Small intestine (tissue), 7 donors: ENCODE measurements at regions not wholly inside any gene's neighbourhood (a gene's known extent, or its start where the extent isn't known, plus 50 kb on each side); places are given as distances from the start of the nearest gene placed in this dataset.

Experiments used
- DNase-seq, 2 donors: peaks; one replicate each; pipeline versions ENCODE4 v3.0.0 to v3.0.0-alpha.2; 2013
- FAIRE-seq: peaks from 2 replicates; lab custom pipeline; 2012; peaks lifted over from hg19 to GRCh38; lab: Jason Lieb, UNC
- H3K27ac ChIP-seq, 3 donors: one replicate each; pipeline ENCODE4 v1.5.1; 2013; ENCODE audit warnings: low read length in 2 of 3, mild to moderate bottlenecking in 2 of 3, control low read depth in 1 of 3, inconsistent platforms in 1 of 3, low read depth in 1 of 3, moderate library complexity in 1 of 3
- H3K27me3 ChIP-seq, 3 donors: one replicate each; pipeline ENCODE4 v1.6.1; 2013; ENCODE audit warnings: low read length in 3 of 3, inconsistent platforms in 1 of 3; ENCODE audit not compliant: control insufficient read depth in 3 of 3, insufficient read depth in 3 of 3
- H3K36me3 ChIP-seq, 3 donors: one replicate each; pipeline ENCODE4 v1.6.1; 2013; ENCODE audit warnings: low read length in 3 of 3, inconsistent platforms in 1 of 3, low read depth in 1 of 3, mild to moderate bottlenecking in 1 of 3, moderate library complexity in 1 of 3; ENCODE audit not compliant: control insufficient read depth in 3 of 3, insufficient read depth in 2 of 3
- H3K4me1 ChIP-seq, 3 donors: one replicate each; pipeline ENCODE4 v1.6.1; 2013; ENCODE audit warnings: low read length in 2 of 3, inconsistent platforms in 1 of 3, low read depth in 1 of 3, mild to moderate bottlenecking in 1 of 3, moderate library complexity in 1 of 3; ENCODE audit not compliant: control insufficient read depth in 3 of 3, insufficient read depth in 2 of 3
- H3K4me3 ChIP-seq, 3 donors: one replicate each; pipeline ENCODE4 v1.5.1; 2013; ENCODE audit warnings: low read length in 3 of 3, control low read depth in 1 of 3, inconsistent platforms in 1 of 3, low read depth in 1 of 3, mild to moderate bottlenecking in 1 of 3, moderate library complexity in 1 of 3
- H3K9me3 ChIP-seq, 2 donors: one replicate each; pipeline ENCODE4 v1.6.1; 2013; ENCODE audit warnings: low read depth in 1 of 2, low read length in 1 of 2; ENCODE audit not compliant: control insufficient read depth in 2 of 2, insufficient read depth in 1 of 2
- WGBS, 3 donors: extraction: QIAGEN DNeasy Blood & Tissue Kit; methylation state at CpG; one replicate each; pipeline ENCODE4 v1.1.7; 2013; 5-methylcytosine and 5-hydroxymethylcytosine counted together
- donor health status: healthy with polysubstance abuse.
- donor health status: control.
- donor health status: control.
- donor health status: Bipolar disorder and iron deficiency.
- donor health status: healthy.

- H3K9me3 ChIP-seq, result no peaks in the 10 kb centered on the region
- FAIRE-seq (no peak), DNase-seq (no peak)
- H3K36me3 ChIP-seq, result no peaks in the 10 kb centered on the region
- no peak overlapping the region for H3K4me3 ChIP-seq
- H3K27me3 ChIP-seq, result no peaks in the 10 kb centered on the region
- H3K27ac ChIP-seq, result no peak overlapping the region
- 91 to 94% (median 92%) methylated on average over 2 of the region's 2 CpGs for WGBS, 3 donors
- no peaks in the 10 kb centered on the region for H3K4me1 ChIP-seq
These were observed 213.4 kb upstream of the EOMES start for GRCh38 chr3:27935492-27935891.

GRCh38 chr3:27939521-27939920 lies 217.4 kb upstream of the EOMES start:
- no peaks in the 10 kb centered on the region for H3K4me1 ChIP-seq
- DNase-seq (no peak), FAIRE-seq (no peak)
- no peaks in the 10 kb centered on the region for H3K9me3 ChIP-seq
- no peak overlapping the region for H3K4me3 ChIP-seq
- H3K27me3 ChIP-seq, result no peaks in the 10 kb centered on the region
- no peak overlapping the region for H3K27ac ChIP-seq
- H3K36me3 ChIP-seq, result no peaks in the 10 kb centered on the region

- 60 to 76% (median 72%) methylated on average over 5 of the region's 5 CpGs for WGBS, 3 donors
- FAIRE-seq (no peak), DNase-seq (no peak)
These were observed 217.8 kb upstream of the EOMES start for GRCh38 chr3:27939940-27940339.

GRCh38 chr3:27943106-27943505 lies 221.0 kb upstream of the EOMES start:
- no peak for FAIRE-seq
- Histone ChIP-seq H3K27ac (no peak overlapping the region), H3K4me3 (no peak overlapping the region), H3K4me1 (no peaks in the 10 kb centered on the region), H3K9me3 (no peaks in the 10 kb centered on the region), H3K36me3 (no peaks in the 10 kb centered on the region), H3K27me3 (no peaks in the 10 kb centered on the region)
- 7 to 13% (median 8%) methylated on average over 3 of the region's 3 CpGs for WGBS, 3 donors
- DNase-seq, result peak; percentile 2 to 3

More at GRCh38 chr3:27939940-27940339, 217.8 kb upstream of the EOMES start:
- Histone ChIP-seq H3K27me3 (no peaks in the 10 kb centered on the region), H3K4me1 (no peaks in the 10 kb centered on the region), H3K4me3 (no peak overlapping the region), H3K27ac (no peak overlapping the region), H3K9me3 (no peaks in the 10 kb centered on the region), H3K36me3 (no peaks in the 10 kb centered on the region)

GRCh38 chr3:27945229-27945628 lies 223.1 kb upstream of the EOMES start:
- Histone ChIP-seq H3K9me3 (no peaks in the 10 kb centered on the region), H3K27ac (no peak overlapping the region), H3K4me3 (no peak overlapping the region), H3K27me3 (no peaks in the 10 kb centered on the region), H3K4me1 (no peaks in the 10 kb centered on the region), H3K36me3 (no peaks in the 10 kb centered on the region)
- 88 to 89% (median 89%) methylated on average over 4 of the region's 4 CpGs for WGBS, 3 donors
- FAIRE-seq, result no peak
- DNase-seq, result no peak

- WGBS, 3 donors, result 25 to 62% (median 31%) methylated on average over 2 of the region's 2 CpGs
- peak; percentile 39 for FAIRE-seq
These were observed 238.0 kb upstream of the EOMES start for GRCh38 chr3:27960133-27960532.

GRCh38 chr3:27963519-27963918 lies 241.4 kb upstream of the EOMES start:
- Histone ChIP-seq H3K27ac (no peak overlapping the region), H3K36me3 (no peaks in the 10 kb centered on the region), H3K4me3 (no peak overlapping the region), H3K27me3 (no peaks in the 10 kb centered on the region), H3K9me3 (no peaks in the 10 kb centered on the region), H3K4me1 (no peaks in the 10 kb centered on the region)
- FAIRE-seq (no peak), DNase-seq (no peak)
- 85 to 92% (median 86%) methylated on average over 3 of the region's 3 CpGs for WGBS, 3 donors

More at GRCh38 chr3:27960133-27960532, 238.0 kb upstream of the EOMES start:
- Histone ChIP-seq H3K4me1 (no peaks in the 10 kb centered on the region), H3K36me3 (no peaks in the 10 kb centered on the region), H3K27me3 (no peaks in the 10 kb centered on the region), H3K9me3 (no peaks in the 10 kb centered on the region), H3K4me3 (no peak overlapping the region), H3K27ac (no peak overlapping the region)
- peak in 1 of 2 donors; percentile 36 for DNase-seq

- Histone ChIP-seq H3K36me3 (no peaks in the 10 kb centered on the region), H3K4me1 (no peaks in the 10 kb centered on the region), H3K9me3 (no peaks in the 10 kb centered on the region), H3K27ac (no peak overlapping the region), H3K4me3 (no peak overlapping the region), H3K27me3 (no peaks in the 10 kb centered on the region)
- FAIRE-seq (no peak), DNase-seq (no peak)
- 52 to 53% (median 53%) methylated on average over 5 of the region's 5 CpGs for WGBS, 3 donors
These were observed 249.5 kb upstream of the EOMES start for GRCh38 chr3:27971600-27971999.

- 32 to 55% (median 49%) methylated on average over 2 of the region's 2 CpGs for WGBS, 3 donors
- H3K36me3 ChIP-seq, result no peaks in the 10 kb centered on the region
- FAIRE-seq, result no peak
- H3K27ac ChIP-seq, result no peak overlapping the region
- no peaks in the 10 kb centered on the region for H3K9me3 ChIP-seq
- H3K4me3 ChIP-seq, result no peak overlapping the region
- no peak for DNase-seq
- H3K4me1 ChIP-seq, result no peaks in the 10 kb centered on the region
- H3K27me3 ChIP-seq, result no peaks in the 10 kb centered on the region
These were observed 254.8 kb upstream of the EOMES start for GRCh38 chr3:27976933-27977332.
